NCI-H748 treated with DMSO at 0.1 percent for 48 hours (cell line): ENCODE measurements at regions not wholly inside any gene's neighbourhood (a gene's known extent, or its start where the extent isn't known, plus 50 kb on each side); places are given as distances from the start of the nearest gene placed in this dataset.
A peak's percentile ranks its signal among the peaks of the same experiment; 100 is the strongest.

Experiments used
- DNase-seq: peaks from one replicate; lab custom pipeline; 2025; lab: John Stamatoyannopoulos, UW

DNA sequence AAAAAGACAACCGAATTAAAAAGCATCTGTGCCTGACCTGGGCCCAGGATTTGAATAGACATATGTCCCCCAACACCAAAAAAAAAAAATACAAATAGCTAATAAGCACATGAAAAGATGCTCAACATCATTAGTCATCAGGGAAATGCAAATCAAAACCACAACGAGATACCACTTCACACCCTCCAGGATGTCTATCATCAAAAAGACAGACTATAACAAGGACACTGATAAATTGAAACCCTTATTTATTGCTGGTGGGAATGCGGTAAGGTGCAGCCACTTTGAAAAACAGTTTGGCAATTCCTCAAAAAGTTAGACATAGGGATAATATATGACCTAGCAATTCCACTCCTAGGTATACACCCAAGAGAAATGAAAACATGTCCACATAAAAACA is 72.3 kb upstream of the CAMK1G start:
- no peak for DNase-seq

DNA sequence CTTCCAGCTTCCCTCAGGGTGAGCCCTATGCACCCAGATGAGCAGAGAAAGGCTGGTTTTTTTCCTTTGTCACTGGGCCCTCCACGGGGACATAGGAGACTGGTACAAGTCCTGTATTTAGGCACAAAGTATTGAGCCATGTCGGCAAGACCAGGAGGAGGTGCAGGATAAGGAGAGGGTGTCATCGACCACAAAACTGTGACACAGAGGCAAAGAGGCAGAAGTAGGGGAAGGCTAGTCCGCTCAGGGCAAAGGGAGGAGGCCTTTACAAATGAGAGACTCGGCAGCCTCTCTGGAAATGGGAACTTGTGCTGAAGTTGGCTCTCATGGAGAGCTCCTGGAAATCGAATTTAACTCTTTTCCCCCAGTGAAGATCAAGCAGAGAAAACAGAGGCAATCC is 70.7 kb upstream of the CAMK1G start:
- no peak for DNase-seq

DNA sequence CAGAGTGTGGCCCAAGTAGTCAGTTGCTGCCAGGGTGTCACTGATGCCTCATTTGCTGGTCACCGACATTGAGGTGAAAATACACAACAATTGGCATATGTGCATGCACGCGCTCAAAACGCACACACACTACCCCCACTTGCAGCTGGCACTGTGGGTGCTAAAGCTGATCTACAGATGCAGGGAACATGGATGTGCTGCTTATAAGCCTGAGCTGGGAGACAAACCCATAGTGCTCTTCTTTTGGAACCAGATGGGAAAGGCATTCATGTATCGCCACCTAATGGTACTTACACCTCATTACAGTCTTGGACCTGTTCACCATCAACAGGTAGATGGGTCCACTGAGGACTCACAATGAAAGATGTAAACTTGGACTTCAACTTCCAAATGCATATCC is 70.3 kb upstream of the CAMK1G start:
- DNase-seq: peak; percentile 26

DNA sequence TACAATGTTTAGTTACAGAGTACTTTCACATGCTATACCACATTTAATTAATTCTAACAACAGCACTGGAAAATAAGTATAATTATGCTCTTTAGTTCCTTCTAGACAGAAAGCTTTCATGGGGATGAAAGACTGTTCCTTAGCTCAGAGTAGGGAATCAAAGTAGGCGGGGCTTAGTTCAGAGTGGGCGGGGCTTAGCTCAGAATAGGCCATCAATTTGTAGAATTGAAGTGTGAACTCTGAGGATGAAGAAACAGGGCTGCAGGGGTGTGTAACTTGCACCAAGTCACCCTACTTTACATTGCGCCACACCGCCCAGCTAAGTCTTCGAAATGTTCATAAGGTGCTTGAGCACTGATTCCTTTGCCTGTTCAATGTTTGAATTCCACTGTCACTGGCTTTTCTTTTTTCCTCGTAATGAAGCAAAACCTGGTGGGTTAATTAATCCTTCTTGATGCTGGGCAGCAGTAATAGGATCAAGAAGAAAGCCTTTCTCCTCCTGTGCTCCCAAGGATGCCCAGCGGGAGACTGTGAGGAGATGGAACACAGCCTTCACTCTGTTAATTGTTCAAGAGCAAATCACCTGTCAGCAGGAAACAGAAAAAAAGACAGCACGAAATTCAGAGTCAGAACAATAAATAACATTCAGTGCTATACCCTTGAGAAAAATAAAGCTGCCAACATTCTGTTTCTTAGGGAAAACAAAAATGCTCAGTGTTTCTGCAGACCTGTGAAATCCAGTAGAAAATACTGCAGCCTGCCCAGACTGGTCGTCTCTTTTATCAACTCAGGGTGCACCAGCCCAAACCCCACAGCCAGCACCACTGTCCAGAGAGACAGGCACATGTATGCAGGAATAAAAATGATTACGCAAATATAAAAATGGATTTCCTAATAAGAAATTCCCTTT is 66.5 kb upstream of the CAMK1G start:
- DNase-seq: no peak

DNA sequence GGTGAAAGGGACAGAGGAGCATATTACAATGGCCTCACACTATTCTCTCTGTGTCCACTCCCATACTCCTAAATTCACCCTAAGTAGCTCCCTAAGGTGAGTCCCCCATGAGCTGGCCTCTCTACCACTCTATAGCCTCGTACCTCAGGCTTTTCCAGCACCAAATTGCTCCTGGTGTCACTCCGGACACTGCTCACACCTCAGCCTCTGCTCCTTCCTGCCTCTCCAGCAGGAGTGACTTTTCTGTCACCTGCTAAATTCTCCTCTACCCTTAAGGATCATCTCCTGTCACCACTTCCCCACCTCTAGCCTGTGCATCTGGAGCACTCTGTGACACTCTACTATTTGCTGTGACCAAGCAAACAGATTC is 65.8 kb upstream of the CAMK1G start:
- DNase-seq: no peak

DNA sequence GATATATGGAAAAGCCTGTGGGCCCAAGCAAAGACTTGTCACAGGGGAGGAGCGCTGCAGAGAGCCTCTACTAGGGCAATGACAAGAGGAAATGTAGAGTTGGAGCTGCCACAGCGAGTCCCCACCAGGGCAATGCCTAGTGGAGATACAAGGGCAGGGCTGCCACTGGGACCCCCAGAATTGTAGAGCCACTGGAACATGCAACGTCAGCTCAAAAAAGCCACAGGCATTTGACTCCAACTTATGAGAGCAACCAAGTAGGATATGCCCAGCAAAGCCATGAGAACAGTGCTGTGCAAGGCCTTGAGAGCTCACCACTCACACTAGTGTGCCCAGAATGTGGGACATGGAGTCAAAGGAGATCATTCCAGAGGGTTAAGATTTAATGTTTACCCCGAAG is 63.7 kb upstream of the CAMK1G start:
- no peak for DNase-seq

DNA sequence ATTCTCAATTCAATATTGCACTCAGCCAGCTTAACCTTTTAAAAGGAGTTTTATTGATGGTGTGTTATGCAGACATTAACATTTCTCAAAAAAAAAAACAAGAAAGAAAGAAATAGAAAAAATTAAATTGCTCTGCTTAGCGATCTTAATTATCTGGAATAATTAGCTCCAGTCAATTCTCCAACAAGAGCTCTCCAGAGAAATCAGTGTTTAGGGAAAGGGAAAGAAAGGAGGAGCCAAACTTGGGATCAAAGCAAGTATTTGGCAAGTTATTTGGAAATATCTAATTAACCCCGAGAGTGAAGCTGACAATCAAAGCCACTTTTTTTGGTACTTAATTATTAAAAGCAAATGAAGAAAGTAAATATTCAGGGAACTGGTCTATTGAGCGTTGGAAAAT is 60.7 kb upstream of the CAMK1G start:
- no peak for DNase-seq

DNA sequence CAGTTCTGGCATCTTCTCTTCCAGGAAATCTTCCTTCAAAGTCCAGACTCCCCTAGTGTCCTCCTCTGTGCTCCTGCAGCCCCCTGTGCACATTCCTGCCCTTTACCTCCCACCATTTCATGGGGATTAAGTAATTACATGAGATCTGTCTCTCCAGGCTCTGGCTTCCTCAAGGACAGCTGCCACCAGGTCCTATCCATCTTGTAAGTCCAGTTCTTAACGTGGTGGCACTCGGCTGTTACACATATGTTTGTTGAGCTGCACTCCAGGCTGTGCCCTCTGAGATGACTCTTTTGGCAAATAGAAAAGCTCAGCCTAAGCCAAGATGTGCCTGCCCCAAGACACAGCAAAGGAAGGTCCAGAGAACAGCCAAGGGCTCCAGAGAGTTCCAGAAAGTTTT is 57.4 kb upstream of the CAMK1G start:
- no peak for DNase-seq

DNA sequence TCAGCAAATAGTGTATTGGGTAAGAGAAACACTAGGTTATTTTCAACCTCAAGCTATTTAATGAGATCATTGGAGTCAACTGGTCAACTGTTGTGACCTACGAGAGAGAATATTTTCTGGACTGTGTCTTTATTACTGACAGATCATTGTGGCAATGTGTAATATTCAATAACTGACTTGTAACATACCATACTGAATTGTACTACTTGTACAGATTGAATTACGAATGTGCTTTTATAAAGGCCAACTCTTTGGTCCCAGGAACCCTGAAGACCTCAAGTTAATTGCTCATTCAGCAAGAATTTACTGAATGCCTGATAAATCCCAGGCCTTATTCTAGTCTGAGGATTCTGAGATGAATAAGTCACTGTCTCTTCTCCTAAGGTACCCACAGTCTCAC is 56.1 kb upstream of the CAMK1G start:
- DNase-seq: no peak

DNA sequence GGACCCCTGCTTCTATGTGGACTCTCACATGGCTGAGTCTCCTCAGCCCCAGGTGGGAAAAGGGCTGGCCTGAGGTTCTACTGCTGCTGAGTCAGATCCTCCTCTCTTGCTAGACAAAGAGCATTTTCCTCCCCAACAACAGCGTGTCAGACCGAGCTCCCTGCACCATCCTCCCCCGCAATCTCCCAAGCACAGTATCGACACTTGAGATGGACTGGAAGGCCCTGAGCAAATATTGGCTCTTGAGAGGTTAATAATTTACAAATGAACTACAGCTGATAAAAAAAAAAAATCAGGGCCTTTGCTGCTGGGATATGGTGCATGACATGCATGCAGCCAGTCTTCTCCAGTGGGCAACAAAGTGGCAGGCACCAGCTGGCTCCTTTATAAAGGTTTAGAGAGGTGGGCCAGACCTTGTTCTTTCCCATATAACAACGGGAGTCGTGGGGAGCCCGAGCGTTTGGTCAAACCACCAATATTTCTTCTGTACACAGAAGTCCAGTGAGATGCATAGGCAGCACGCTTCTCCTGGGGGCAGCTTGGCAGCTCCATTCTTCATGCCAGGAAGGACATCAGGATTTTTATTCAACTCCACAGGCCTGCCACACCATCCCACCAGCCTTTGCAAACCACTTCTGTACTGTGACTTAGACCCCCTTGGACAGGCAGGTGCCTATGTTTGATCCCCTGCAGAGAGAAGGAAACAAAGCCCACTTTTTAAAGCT is 55.4 kb upstream of the CAMK1G start:
- no peak for DNase-seq

DNA sequence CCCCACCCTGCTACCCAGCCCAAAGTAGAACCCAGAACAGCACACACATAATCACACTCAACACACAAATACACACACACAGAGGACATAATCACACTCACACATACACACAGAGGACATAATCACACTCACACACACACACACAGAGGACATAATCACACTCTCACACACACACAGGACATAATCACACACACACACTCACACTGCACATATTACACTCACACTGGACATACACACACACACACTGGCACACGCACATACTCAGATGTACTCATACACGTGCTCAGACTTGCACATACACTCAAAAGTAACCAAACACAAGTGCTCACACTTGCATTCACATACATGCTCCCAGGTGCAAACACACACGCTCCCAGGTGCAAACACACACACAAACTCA is 54.3 kb upstream of the CAMK1G start:
- no peak for DNase-seq

DNA sequence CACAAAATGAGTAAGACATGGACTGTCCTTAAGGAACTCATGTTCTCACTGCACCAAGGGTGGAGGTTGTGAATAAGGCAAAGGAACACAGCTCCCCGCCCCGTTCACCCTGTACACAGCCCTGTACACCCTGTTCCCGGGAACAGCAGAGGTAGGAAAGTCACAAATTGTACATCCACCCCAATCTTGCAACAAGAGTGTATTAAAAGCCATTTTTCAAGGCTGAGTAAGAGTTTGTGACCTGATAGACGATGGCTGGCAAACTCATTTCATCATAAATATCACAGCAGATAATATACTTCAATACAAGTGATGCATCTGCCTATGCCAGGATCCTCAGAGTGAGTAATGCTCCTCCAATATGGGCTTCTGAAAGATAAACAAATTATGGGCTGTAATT is 52.5 kb upstream of the CAMK1G start:
- no peak for DNase-seq

DNA sequence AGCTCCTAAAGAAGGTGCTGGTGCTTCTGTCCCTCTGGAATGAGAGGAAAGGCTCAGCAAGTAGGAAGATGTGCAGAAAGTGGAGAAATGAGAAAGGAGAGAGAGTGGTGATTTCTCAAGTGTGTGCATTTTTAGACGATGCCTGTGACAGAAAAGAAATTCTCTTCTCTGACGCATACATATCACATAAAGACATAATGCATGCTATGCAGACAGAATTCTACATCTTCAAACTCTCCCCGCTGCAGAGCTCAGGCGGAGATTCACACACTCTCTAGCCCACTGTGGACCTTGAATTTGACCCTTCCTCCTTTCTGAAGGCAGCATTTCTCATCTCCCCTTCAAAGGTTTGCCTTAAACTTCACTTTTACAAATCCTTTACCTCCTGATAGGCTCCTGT is 52.0 kb upstream of the CAMK1G start:
- no peak for DNase-seq
